ENCODE measurements at regions not wholly inside any gene's neighbourhood (a gene's known extent, or its start where the extent isn't known, plus 50 kb on each side); places are given as distances from the start of the nearest gene placed in this dataset.
A peak's percentile ranks its signal among the peaks of the same experiment; 100 is the strongest.

DNA sequence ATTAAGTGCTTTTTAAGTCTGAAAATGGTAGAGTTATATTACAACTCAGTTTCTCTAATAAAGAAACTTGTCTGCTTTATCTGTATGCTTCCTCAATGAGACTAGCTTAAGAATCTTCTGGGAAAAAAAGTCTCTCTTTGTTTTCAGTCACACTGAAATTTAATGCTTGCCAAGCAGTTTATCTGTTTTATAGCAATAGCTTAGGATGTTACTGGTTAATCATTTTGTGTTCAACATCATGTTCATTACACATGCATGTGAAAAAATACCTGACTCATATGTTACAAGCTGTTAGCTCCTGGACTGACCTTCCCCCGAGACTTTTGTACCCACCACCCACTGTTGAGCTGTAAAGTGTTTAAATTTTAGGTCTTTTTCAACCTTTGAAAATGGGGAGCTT lies 706.2 kb upstream of the CBLB start:
- DNase-seq: no peak

DNA sequence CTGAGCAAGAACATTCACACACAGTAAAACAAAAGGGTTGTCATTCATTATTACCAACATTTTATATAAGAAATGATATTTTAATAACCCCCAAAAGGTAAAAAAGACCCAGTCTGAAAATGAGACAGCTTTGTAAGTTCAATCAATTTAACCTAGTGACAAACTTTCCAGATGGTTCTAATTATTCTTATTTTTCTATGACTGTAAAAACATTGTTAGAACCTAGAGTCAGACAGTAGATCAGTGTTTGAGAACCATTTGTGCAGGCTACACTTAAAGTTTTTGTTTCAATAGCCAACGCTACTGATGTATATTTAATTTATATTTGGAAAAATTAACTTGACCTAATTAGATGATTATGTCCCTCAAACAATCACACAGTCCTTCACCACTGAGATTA lies 708.4 kb upstream of the CBLB start:
- DNase-seq: no peak

DNA sequence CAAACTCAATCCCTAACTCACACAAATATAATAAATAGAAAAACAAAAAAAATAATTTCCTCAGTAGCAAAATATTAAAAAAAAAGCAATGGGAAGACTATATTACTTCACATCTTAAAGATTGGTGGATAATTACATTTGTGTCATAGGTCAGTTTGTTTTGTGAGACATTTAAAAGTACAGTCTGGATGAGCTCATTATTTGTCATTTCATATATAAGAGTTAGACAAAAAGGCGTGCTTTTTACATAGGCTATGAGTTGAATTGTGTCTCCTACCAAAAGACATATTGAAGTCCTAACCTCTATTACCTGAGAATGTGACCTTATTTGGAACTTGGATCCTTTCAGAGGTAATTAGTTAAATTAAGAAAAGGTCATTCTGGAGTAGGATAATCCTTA lies 710.1 kb upstream of the CBLB start:
- no peak for DNase-seq

DNA sequence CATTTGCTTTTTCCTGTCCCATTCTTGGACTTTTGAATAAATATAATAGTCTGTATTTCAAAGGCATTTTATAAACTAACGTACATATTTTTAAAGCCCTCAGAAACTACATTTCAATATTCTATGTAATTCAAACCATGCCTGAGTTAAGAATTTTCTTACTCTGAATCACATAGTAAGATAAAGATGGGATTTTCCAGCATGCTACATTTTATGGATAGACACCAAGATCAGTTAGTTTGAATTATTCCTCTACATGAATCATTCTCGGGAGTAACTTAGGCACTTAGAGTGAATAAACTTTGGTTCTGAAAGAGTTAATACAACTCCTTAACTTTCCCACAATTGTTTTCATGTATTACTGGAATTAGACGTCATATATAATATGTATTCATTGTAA lies 713.3 kb upstream of the CBLB start:
- no peak for DNase-seq

DNA sequence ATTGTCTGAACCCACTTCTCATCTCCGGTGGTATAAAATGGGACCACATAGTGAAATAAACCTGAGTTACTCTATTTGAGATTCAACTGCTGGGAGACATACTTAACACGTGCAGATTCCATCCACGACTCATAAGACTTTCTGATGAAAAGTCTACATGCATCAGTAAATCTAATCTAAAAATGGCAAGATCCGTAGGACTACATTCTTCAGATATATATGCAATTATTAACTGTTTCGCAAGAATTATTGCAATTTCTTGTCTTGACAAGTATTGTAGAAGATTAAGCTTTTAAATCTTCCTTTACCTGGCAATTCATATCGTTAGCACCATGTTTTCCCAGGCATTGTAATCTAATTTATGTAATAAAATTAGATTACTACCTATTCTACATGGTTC lies 718.7 kb upstream of the CBLB start:
- no peak for DNase-seq

DNA sequence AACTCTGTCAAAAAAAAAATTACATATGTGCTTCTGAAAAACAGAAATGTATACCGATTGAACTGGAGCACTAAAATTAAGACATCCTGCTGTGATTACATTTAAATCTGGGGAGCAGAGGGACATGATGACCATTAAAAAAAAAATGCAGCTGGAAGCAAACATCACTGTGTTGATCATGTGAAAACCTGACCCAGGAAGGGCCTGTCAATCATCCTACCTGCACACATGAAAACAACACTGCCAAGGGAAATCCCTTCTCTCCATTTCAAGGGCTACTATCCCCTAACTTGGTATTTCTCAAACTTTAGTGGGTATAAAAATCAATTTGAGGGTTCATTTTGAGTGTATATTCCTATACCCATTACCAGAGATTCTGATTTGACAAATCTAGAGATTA lies 719.9 kb upstream of the CBLB start:
- DNase-seq: no peak

DNA sequence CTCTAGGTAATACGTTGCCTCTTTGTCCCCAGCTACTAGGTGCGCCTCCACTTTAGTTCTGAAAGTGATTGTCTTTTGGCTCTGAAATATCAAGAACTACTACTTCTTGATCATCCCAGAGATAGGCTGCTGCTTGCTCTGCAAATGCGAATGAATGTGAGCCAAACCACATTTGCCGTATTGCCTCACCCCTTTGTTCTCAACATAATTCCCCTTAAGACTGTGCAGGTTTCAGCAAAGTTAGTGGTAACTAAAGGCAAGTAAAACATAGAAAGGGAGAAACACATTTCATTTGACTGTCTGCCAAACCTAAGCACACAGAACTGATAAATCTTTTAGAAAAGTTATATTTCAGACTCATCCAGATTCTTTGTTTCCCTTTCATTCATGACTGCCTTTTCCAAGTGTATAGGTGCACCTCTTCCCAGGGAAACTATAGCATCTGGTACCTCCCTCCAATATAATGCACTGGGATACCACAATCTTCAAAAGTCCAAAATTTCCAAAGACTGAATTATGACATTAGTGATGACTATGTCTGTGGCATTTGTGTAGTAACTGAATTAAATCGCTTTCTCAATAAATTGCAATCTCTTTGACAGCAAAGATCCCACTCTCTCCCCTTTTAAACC lies 720.6 kb upstream of the CBLB start:
- no peak for DNase-seq

DNA sequence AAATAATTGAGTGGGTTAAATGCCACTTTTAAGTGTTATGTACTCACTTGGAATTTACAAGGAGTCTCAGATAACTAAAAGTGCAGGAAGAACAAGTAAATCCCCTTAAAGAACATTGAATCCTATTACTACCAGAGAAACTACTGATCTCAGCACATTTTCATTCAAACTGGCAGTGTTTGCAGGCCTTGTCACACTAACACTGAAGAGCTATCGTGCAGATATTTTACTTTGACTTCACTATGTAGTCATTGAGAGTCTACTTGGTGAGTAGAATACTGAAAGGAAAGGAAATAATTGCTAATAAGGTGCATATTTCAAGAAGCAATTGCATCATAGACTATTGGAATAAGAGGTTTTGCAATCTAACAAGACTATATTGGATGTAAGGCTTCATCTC lies 721.4 kb upstream of the CBLB start:
- DNase-seq: no peak

DNA sequence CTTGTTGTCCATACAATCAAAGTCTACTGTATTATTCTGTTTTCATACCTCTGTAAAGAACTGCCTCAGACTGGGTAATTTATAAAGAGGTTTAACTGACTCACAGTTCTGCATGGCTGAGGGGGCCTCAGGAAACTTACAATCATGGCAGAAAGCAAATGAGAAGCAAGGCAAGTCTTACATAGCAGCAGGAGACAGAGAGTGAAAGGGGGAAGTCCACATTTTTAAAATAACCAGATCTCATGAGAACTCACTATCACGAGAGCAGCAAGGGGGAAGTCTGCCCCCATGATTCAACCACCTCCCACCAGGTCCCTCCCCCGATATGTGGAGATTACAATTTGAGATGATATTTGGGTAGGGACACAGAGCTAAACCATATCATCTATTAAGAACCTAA lies 724.6 kb upstream of the CBLB start:
- no peak for DNase-seq

DNA sequence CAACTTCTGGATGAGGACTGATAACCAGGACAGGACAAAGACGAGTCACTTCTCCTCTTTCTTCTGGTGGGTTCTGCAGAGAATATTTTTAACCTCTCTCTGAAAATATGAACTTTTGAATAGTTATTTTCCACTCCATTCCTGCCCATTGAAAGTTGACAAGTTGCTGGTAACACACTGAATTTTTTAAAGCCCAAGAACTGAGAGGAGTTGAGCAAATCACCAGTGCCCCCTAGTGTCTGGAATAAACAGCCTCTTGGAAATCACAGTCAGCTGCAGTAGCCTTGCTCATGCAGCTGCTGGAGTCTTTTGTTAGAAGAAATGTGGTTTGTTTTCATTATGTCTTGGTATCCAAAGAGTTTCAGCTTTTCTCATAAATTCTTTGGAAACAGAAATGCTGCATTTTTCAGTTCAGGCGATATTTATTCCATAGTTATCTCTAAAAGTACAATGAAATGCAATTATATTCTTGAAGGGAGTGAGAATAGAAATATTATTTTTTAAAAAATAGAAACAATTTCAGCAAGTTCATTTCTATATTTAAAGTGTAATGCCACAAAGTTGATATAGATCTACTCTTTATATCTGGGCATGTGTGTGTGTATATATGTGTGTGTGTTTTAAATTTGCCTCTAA lies 741.0 kb upstream of the CBLB start:
- peak; percentile 75 for DNase-seq

DNA sequence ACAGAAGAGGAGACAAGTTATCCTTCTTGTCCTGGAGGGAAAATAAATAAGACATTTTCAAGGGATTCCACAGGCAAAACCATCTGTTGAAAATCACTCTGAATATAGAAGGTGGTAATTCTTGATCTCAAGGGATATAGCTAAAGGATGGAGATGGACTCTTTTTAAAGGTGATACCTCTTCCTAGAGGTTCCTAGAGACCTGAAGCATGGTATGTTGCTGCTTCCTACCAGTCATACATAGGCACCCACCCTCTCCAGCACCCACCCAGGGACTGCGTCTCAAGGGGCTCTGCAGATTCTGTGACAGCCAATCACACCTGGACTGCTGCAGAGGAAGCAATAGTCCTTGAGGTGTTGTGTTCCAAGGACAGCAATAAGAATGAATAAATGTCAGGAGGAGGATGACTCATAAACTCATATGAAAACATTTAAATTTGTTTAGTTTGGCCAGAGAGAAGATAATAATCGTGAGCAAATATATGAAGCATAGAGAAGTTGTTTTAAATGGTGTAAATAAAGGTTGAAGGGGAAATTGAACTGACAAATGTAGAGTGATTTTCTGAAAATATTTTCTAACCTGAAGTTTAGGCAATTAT lies 741.6 kb upstream of the CBLB start:
- peak; percentile 44 for DNase-seq

DNA sequence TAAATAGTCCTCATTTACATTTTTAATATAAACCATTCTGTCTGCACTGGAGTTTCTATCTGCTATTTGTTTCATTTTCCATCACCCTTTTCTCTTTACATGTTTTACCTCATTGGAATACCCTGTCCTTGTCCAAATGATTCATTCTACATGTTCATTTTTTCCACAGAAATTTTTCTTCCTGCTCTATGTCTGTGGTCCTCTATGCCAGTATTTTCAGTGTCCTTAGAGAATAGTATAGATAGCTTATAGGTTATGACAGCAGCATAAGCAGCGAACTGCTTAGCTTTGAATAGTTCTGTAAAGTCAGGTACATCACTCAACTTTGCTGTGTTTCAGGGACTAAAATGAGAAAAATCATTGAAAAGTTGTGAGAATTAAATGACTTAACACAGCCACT lies 742.3 kb upstream of the CBLB start:
- no peak for DNase-seq

DNA sequence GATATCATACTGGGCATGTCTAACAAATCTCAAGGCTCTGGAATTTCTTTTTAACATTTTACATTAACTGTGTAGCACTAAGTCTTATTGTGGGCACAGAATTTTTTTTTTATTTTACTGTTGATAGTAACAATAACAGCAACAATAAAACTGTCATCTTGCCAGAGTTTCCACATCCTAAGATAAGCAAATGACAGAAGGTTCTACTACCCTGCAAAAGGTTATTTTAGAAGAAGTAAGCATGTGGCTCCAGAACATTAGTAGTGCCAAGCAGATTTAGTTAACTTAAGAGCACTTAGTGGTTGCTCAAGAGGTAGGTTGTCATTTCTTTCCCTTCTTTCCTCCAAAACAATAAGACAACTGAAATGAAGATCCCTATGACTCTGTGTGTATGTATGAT lies 743.0 kb upstream of the CBLB start:
- DNase-seq: no peak

DNA sequence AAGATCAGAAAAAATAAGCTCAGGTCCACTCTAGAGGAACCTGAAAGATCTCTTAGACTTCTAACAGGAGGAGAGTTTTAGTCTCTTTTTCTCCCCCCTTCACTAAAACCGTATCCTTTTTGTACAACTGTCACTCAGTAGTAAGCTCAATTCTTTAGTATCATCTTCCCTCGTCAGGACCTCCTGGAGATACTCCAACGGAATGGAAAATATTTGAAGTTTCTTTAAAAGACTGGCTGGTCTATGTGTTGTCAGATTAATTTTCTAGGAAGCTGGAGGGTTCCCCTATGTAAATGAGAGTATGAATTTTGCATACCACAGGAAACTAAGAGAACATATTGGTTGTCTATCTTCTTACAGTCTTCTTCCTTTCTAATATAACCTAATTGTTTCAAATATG lies 747.7 kb upstream of the CBLB start:
- DNase-seq: no peak

DNA sequence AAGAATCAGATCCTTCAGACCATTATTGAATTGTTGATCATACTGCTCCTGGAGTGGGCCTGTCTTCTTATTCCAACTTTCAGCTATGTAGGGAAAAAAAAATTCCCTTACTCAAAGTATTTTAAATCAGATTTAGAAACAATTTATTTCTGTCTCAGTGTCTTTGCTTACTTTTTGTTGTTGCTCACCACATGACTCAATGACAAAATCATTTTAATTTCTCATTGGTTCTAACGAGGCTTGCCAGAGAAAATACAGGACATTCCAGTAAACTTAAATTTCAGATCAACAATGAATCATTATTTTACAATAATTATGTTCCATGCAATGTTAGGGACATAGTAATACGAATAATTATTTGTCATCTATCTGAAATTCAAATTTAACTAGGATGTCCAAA lies 748.5 kb upstream of the CBLB start:
- no peak for DNase-seq

DNA sequence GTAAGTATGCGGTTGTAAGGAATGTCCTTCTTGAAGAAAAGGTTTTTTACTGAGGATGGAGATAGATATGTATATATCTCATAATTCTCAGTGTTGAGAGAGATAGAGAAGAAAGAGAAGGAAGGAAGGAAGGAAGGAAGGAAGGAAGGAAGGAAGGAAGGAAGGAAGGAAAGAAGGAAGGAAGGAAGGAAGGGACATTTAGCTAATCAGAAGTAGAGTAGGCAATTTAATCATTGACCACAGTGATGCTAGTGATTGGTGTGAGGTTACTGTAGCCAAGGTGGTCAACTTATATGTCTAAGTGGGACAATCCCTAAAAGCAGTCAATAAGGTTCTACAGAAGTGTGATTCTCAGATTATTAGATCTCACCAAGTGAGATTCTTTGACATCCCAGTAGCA lies 751.8 kb upstream of the CBLB start:
- DNase-seq: no peak

DNA sequence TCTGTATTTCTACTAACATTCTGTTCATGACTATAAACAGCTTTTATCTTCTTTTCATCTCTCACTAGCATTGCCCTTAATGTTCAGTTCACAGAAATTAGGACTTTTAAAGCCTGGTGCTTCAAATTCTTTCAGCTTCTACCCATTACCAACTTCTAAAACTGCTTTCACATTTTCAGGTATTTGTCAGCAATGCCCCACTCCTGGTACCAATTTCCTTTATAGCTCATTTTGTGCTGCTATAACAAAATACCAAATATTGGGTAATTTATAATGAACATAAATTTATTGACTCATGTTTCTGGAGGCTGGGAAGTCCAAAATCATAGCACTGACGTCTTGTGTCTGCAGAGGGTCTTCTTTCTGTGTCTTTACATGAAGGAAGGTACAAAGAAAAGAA lies 753.1 kb upstream of the CCDC54 start:
- DNase-seq: no peak

DNA sequence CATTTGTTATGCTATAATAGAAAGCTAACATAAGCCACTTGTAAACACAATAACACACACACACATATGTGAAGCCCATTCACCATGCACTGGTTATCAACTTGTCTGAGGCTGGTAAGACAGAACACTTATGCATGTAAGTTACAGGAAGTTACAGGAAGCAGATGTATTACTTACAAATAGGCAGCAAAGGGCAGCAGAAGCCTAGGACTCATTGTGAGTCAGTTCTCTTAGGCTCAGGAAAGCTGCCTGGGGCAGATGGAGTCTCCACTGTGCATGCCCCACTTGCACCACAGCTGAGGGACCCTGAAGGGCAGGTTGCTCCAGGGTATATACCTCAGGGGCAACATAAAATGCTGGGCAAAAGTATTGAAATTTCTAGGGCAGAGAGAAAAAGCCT lies 748.8 kb upstream of the CCDC54 start:
- peak; percentile 24 for DNase-seq

DNA sequence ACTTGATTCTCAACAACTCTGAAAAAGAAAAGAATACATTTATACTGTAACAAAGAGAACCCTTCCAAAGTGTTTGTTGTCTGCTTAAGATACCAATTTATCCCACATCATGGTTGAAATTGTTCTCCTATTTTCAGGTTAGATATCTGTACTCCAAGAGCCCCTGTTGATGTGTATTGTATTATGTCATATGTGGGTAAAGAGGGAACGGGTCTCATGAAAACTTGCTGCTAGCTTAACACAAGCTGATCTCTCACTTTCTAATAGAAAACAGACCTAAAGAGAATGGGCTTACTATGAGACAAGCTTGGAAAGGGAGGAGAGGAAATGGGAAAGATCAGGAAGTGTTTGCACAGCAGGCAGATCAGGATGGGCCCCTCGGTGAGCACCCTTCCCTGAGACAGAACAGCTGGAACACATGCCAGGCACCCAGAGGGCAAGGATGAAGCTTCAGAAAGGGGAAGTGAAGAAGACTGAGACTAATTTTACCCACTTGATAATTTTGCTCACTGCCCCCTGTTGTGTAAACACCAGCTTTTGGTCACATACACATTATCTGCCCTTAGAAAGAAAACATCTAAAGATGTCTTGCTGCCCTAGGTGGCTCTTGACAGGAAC lies 747.9 kb upstream of the CCDC54 start:
- DNase-seq: peak; percentile 43

DNA sequence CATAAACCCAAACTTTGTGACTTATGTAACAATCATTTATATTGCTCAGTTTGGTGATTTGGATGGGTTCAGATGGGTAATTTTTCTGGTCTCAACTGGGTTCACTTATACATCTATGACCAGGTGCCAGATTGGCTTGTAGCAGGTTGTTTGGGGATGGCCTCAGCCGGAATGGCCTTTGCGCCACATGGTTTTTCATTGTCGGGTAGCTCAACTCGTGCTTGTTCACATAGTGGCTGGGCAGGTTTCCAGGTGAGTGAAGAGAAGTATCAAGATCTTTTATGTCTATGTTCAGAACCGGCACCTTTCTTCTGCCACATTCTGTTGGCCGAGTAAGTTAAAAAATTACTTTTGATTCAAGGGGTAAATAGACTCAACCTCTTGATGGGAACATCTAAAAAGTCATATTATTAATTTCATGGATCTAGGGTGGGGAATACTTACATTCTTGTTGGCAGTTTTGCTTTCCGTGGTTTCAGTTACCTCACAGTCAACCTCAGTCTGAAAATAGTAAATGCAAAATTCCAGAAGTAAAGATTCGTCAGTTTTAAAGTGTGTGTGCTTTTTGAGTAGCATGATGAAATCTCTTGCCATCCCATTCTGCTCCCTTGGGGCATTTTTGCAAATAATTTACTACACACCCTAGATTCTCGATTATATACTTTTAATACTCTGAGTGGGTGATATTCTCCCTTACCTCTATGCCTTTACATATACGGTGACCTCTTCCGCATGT lies 745.7 kb upstream of the CCDC54 start:
- DNase-seq: no peak

DNA sequence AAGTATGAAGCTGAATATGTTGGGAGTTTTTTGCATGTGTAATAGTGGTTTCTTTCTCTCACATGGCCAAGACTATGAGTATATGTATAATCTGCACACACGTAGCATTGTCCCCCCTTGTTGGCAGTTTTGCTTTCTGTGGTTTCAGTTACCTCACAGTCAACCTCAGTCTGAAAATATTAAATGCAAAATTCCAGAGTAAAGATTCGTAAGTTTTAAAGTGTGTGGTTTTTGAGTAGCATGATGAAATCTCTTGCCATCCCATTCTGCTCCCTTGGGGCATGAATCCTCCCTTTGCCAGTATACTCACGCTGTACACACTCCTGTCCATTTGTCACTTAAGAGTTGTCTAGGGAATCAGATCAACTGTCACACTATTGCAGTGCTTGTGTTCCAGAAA lies 742.0 kb upstream of the CCDC54 start:
- no peak for DNase-seq

DNA sequence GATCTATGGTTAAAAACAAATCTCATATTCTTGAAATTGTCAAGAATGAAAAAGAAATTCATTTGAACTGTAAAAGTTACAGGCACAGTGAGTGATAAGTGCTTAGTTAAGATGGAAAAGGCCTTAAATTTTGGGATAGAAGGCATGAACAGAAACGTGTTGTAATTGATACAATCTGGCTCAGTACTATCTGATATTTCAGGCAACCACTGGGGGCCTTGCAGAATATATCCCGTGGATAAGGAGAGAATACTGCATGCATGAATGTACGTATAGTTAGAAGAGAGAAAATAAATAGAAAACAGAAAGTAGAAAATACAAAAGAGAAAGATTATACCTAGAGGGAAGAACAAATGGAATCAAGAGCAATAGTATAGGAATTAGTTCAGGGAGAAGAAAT lies 741.4 kb upstream of the CCDC54 start:
- no peak for DNase-seq

DNA sequence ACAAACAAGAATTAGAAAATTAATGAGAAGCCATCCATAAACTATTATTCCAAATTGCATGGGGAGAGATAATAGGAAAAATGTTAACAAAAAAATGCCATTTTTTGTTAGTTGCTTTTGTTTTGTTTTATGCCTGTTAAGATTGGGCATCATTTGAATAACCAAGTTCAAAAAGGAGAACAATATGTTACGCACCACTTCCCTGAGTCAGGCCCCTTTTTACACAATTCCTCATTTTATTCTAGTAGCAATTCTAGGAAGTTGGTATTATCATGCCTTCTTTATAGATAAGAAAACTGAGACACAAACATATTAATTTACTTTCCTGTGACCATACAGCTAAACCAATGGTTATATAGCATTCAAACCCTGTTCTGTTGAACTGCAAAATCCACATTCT lies 736.9 kb upstream of the CCDC54 start:
- no peak for DNase-seq

DNA sequence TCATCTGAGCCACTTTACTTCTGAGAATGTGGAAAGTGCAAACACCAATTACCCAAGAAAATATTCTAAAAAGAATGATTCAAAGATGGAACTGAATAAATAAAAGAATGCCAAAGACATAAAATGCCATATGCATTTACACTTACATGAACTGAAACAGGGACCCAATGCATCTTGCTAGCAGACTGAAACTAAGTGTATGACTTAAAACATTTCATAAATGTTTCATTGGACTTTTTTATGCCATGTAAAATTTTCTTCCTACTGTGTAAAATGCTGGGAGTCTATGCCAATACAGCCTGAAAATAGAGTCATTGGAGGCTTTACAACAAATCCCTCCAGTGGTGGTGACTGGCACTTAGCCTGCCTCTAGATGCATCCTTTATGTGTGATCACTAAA lies 735.1 kb upstream of the CCDC54 start:
- no peak for DNase-seq

Measured in NCI-H69 (cell line).